ENCODE measurements at regions not wholly inside any gene's neighbourhood (a gene's known extent, or its start where the extent isn't known, plus 50 kb on each side); places are given as distances from the start of the nearest gene placed in this dataset.

GRCh38 chr12:58711974-58712373 lies 208.3 kb downstream of the LRIG3 start:
- TF ChIP-seq CTCF (IDR thresholded peaks at IDR 0.05 in 8 of 11, conservative IDR thresholded peaks at IDR 0.05 in 3 of 11), result no peak
- TF ChIP-seq POLR2A (IDR thresholded peaks at IDR 0.05), result no peak

Data from spleen (tissue), 7 donors.